HEK293 (cell line): ENCODE measurements at regions not wholly inside any gene's neighbourhood (a gene's known extent, or its start where the extent isn't known, plus 50 kb on each side); places are given as distances from the start of the nearest gene placed in this dataset.

Experiments used
- CTCF ChIP-seq: fragments of 450-650 bp; formaldehyde crosslinking; IDR thresholded peaks from 2 replicates; pipeline ENCODE4 v1.5.1; 2016; ENCODE audit warnings: missing biosample characterization, missing genetic modification characterization
- REST ChIP-seq: fragments of 450-650 bp; formaldehyde crosslinking; IDR thresholded peaks from 2 replicates; pipeline ENCODE4 v1.5.1; 2016; ENCODE audit warnings: missing biosample characterization, missing genetic modification characterization
- SETDB1 ChIP-seq: IDR thresholded peaks from one replicate; pipeline ENCODE4 v1.6.1; 2017; ENCODE audit warnings: mild to moderate bottlenecking, low read length, moderate library complexity, mixed read lengths; ENCODE audit not compliant: insufficient read length
- SP2 ChIP-seq: fragments of 450-650 bp; formaldehyde crosslinking; IDR thresholded peaks from 2 replicates; pipeline ENCODE4 v1.5.1; 2016; ENCODE audit warnings: missing biosample characterization, missing genetic modification characterization
- WT1 ChIP-seq: fragments of 450-650 bp; formaldehyde crosslinking; IDR thresholded peaks from 2 replicates; pipeline ENCODE4 v1.5.1; 2016; ENCODE audit warnings: missing biosample characterization, missing genetic modification characterization
- ZBTB49 ChIP-seq: fragments of 450-650 bp; formaldehyde crosslinking; IDR thresholded peaks from 2 replicates; pipeline ENCODE4 v1.5.1; 2016; ENCODE audit warnings: missing biosample characterization, missing genetic modification characterization, low read depth
- ZNF398 ChIP-seq: fragments of 450-650 bp; formaldehyde crosslinking; IDR thresholded peaks from 2 replicates; pipeline ENCODE4 v1.5.1; 2017; ENCODE audit warnings: missing biosample characterization, missing genetic modification characterization
- ZNF449 ChIP-seq: fragments of 450-650 bp; formaldehyde crosslinking; IDR thresholded peaks from 2 replicates; pipeline ENCODE4 v1.5.1; 2017; ENCODE audit warnings: missing biosample characterization, mild to moderate bottlenecking, missing genetic modification characterization, moderate library complexity
- ZNF510 ChIP-seq: fragments of 450-650 bp; formaldehyde crosslinking; IDR thresholded peaks from 2 replicates; pipeline ENCODE4 v1.5.1; 2018; ENCODE audit warnings: mild to moderate bottlenecking, missing genetic modification characterization, missing biosample characterization; ENCODE audit not compliant: insufficient replicate concordance
- ZNF580 ChIP-seq: fragments of 450-650 bp; formaldehyde crosslinking; IDR thresholded peaks from 2 replicates; pipeline ENCODE4 v1.5.1; 2016; ENCODE audit warnings: missing biosample characterization, missing genetic modification characterization

- TF ChIP-seq CTCF (tag by site-specific recombination), result no peak
- no peak for TF ChIP-seq ZNF449
- TF ChIP-seq ZNF580 (tag by site-specific recombination), result no peak
- TF ChIP-seq SP2 (tag by site-specific recombination), result no peak
- TF ChIP-seq WT1 (tag by site-specific recombination), result no peak
- no peak for TF ChIP-seq SETDB1
- TF ChIP-seq REST, result no peak
- no peak for TF ChIP-seq ZNF510 (tag by site-specific recombination)
- TF ChIP-seq ZNF398 (tag by site-specific recombination), result no peak
- no peak for TF ChIP-seq ZBTB49 (tag by site-specific recombination)
Measured at GRCh38 chr9:18236336-18236735, 237.6 kb upstream of the ADAMTSL1 start.
